Mesodermal cell (in vitro differentiated cells): ENCODE measurements at regions not wholly inside any gene's neighbourhood (a gene's known extent, or its start where the extent isn't known, plus 50 kb on each side); places are given as distances from the start of the nearest gene placed in this dataset.
A peak's percentile ranks its signal among the peaks of the same experiment; 100 is the strongest.
"Not testable (repeated sequence)": the region's sequence is repeated elsewhere in the genome, so short reads cannot be mapped to it uniquely, and the experiment has no call there.

Experiments used
- H3K27ac ChIP-seq: 2 replicates; pipeline ENCODE4 v1.7.0; 2013; ENCODE audit warnings: mild to moderate bottlenecking, low read depth, low read length, moderate library complexity; ENCODE audit not compliant: severe bottlenecking
- H3K36me3 ChIP-seq: 2 replicates; pipeline ENCODE4 v1.7.1; 2013; ENCODE audit warnings: mild to moderate bottlenecking, low read length, moderate library complexity; ENCODE audit not compliant: control insufficient read depth, insufficient read depth
- H3K4me1 ChIP-seq: one replicate; pipeline ENCODE4 v1.7.1; 2013; ENCODE audit warnings: mild to moderate bottlenecking, low read length; ENCODE audit not compliant: insufficient read depth, control insufficient read depth, poor library complexity, severe bottlenecking
- H3K4me3 ChIP-seq: 2 replicates; pipeline ENCODE4 v1.7.0; 2013; ENCODE audit warnings: low read length, control low read depth, mild to moderate bottlenecking; ENCODE audit not compliant: insufficient read depth, poor library complexity, severe bottlenecking; ENCODE audit errors: extremely low read depth
- H3K9me3 ChIP-seq: 2 replicates; pipeline ENCODE4 v1.7.1; 2013; ENCODE audit warnings: mild to moderate bottlenecking, low read length, moderate library complexity; ENCODE audit not compliant: control insufficient read depth
- WGBS, 2 experiments: methylation state at CpG; one replicate each; pipeline ENCODE4 v1.1.5; 2013; ENCODE audit warnings: missing lambda C conversion rate in 2 of 2; ENCODE audit not compliant: insufficient coverage in 2 of 2; 5-methylcytosine and 5-hydroxymethylcytosine counted together

- Histone ChIP-seq H3K36me3 (no peaks in the 10 kb centered on the region), H3K4me1 (no peaks in the 10 kb centered on the region), H3K27ac (no peak overlapping the region), H3K4me3 (no peak overlapping the region), H3K9me3 (no peaks in the 10 kb centered on the region)
- WGBS, 2 experiments = 100% methylated on average over 1 of the region's 4 CpGs; no CpG with 5 or more reads in 1 of the 2 experiments
Observed at GRCh38 chr9:71465392-71465791, 302.9 kb downstream of the CEMIP2 start.

- Histone ChIP-seq H3K9me3 (no peaks in the 10 kb centered on the region), H3K27ac (no peak overlapping the region), H3K36me3 (no peaks in the 10 kb centered on the region), H3K4me1 (no peaks in the 10 kb centered on the region), H3K4me3 (no peak overlapping the region)
Observed at GRCh38 chr9:71459082-71459481, 309.2 kb downstream of the CEMIP2 start.

- Histone ChIP-seq H3K36me3 (no peaks in the 10 kb centered on the region), H3K27ac (peak overlapping the region; percentile 52), H3K9me3 (no peaks in the 10 kb centered on the region), H3K4me1 (no peaks in the 10 kb centered on the region), H3K4me3 (peak overlapping the region; percentile 45)
- 0% methylated on average over 42 to 53 of the region's 73 CpGs for WGBS, 2 experiments
Observed at GRCh38 chr9:71446473-71447411, 321.6 kb downstream of the CEMIP2 start.

GRCh38 chr9:71446106-71446472 lies 322.2 kb downstream of the CEMIP2 start:
- H3K36me3 ChIP-seq = no peaks in the 10 kb centered on the region
- no peaks in the 10 kb centered on the region for H3K4me1 ChIP-seq
- H3K4me3 ChIP-seq = peak overlapping the region; percentile 45
- H3K27ac ChIP-seq = no peak overlapping the region
- WGBS, 2 experiments = 0 to 2% methylated on average over 11 to 13 of the region's 14 CpGs
- no peaks in the 10 kb centered on the region for H3K9me3 ChIP-seq

- H3K27ac ChIP-seq = no peak overlapping the region
- no peaks in the 10 kb centered on the region for H3K9me3 ChIP-seq
- no peaks in the 10 kb centered on the region for H3K4me1 ChIP-seq
- no peaks in the 10 kb centered on the region for H3K36me3 ChIP-seq
- WGBS, 2 experiments = no CpG with 5 or more reads among the region's 3 CpGs
- no peak overlapping the region for H3K4me3 ChIP-seq
Observed at GRCh38 chr9:71442937-71443336, 321.5 kb upstream of the TRPM3 start.

- Histone ChIP-seq H3K36me3 (no peaks in the 10 kb centered on the region), H3K27ac (no peak overlapping the region), H3K9me3 (no peaks in the 10 kb centered on the region), H3K4me3 (no peak overlapping the region), H3K4me1 (no peaks in the 10 kb centered on the region)
- 70 to 90% methylated on average over 2 of the region's 5 CpGs for WGBS, 2 experiments
Observed at GRCh38 chr9:71441266-71441665, 319.8 kb upstream of the TRPM3 start.

GRCh38 chr9:71431931-71432330 lies 310.5 kb upstream of the TRPM3 start:
- H3K36me3 ChIP-seq = no peaks in the 10 kb centered on the region
- H3K4me1 ChIP-seq = no peaks in the 10 kb centered on the region
- no peak overlapping the region for H3K27ac ChIP-seq
- no peaks in the 10 kb centered on the region for H3K9me3 ChIP-seq
- H3K4me3 ChIP-seq = no peak overlapping the region
- WGBS, 2 experiments = no CpG with 5 or more reads among the region's 3 CpGs

GRCh38 chr9:71407341-71407740 lies 285.9 kb upstream of the TRPM3 start:
- not testable (repeated sequence) for H3K36me3 ChIP-seq, H3K4me1 ChIP-seq, H3K4me3 ChIP-seq, H3K27ac ChIP-seq, H3K9me3 ChIP-seq
- WGBS, 2 experiments = 33 to 82% methylated on average over 1 to 2 of the region's 2 CpGs

- Histone ChIP-seq H3K9me3 (peaks cover 5% of the 10 kb centered on the region), H3K4me3 (no peak overlapping the region), H3K4me1 (no peaks in the 10 kb centered on the region), H3K27ac (no peak overlapping the region), H3K36me3 (no peaks in the 10 kb centered on the region)
- 100% methylated on average over 1 of the region's 1 CpG for WGBS, 2 experiments
Observed at GRCh38 chr9:71403106-71403505, 281.7 kb upstream of the TRPM3 start.

- no peak overlapping the region for H3K27ac ChIP-seq
Observed at GRCh38 chr9:71393005-71393404, 271.6 kb upstream of the TRPM3 start.

GRCh38 chr9:71384343-71384742 lies 262.9 kb upstream of the TRPM3 start:
- H3K36me3 ChIP-seq = no peaks in the 10 kb centered on the region
- no peaks in the 10 kb centered on the region for H3K4me1 ChIP-seq
- 75 to 89% methylated on average over 4 of the region's 4 CpGs for WGBS, 2 experiments
- H3K4me3 ChIP-seq = no peak overlapping the region
- H3K9me3 ChIP-seq = no peaks in the 10 kb centered on the region
- H3K27ac ChIP-seq = no peak overlapping the region

More at GRCh38 chr9:71393005-71393404, 271.6 kb upstream of the TRPM3 start:
- Histone ChIP-seq H3K4me1 (no peaks in the 10 kb centered on the region), H3K9me3 (no peaks in the 10 kb centered on the region), H3K36me3 (no peaks in the 10 kb centered on the region), H3K4me3 (no peak overlapping the region)
- 87 to 96% methylated on average over 2 of the region's 3 CpGs for WGBS, 2 experiments
